Activated CD8-positive, alpha-beta T cell treated with anti-CD3 and anti-CD28 coated beads for 36 hours (primary cell): ENCODE measurements at regions not wholly inside any gene's neighbourhood (a gene's known extent, or its start where the extent isn't known, plus 50 kb on each side); places are given as distances from the start of the nearest gene placed in this dataset.

Source experiments
- ATAC-seq: fragments of 200-7000 bp; cut with Tn5 transposase; one replicate; pipeline ENCODE4 v1.10.0; 2021; ENCODE audit warnings: mild to moderate bottlenecking, moderate library complexity
- CTCF ChIA-PET: fragments of 350-600 bp; sonication (Branson Sonifier 250); formaldehyde crosslinking; loops from one replicate; lab custom pipeline; 2021; ENCODE audit warnings: antibody characterized with exemption; lab: Charles Lee
- POLR2A ChIA-PET: fragments of 350-600 bp; sonication (Branson Sonifier 250); formaldehyde crosslinking; loops from one replicate; lab custom pipeline; 2021; ENCODE audit warnings: antibody characterized with exemption; lab: Charles Lee
- DNase-seq: peaks from one replicate; pipeline ENCODE4 v3.0.0-alpha.2; 2020
- H3K27ac Mint-ChIP-seq: one replicate; pipeline ENCODE4 v1.8.0; 2021; ENCODE audit warnings: mild to moderate bottlenecking, mixed read lengths
- H3K27me3 Mint-ChIP-seq: one replicate; pipeline ENCODE4 v1.8.0; 2021; ENCODE audit warnings: mixed read lengths
- H3K36me3 Mint-ChIP-seq: one replicate; pipeline ENCODE4 v1.8.0; 2021; ENCODE audit warnings: low read depth, mixed read lengths
- H3K4me1 Mint-ChIP-seq: one replicate; pipeline ENCODE4 v1.8.0; 2021; ENCODE audit warnings: low read depth, mixed read lengths
- H3K4me3 Mint-ChIP-seq: one replicate; pipeline ENCODE4 v1.8.0; 2021; ENCODE audit warnings: mild to moderate bottlenecking, moderate library complexity, mixed read lengths
- H3K9me3 Mint-ChIP-seq: one replicate; pipeline ENCODE4 v1.8.0; 2021; ENCODE audit warnings: mixed read lengths
- intact Hi-C: fragments of 100-400 bp; cut with micrococcal nuclease; formaldehyde crosslinking; loops from one replicate; pipeline ENCODE4 v1.10.0; 2022
- TF ChIP-seq, protein P1 (sequence below): fragments of 200-600 bp; IDR thresholded peaks from one replicate; pipeline ENCODE4 v1.8.0; 2022; ENCODE audit warnings: antibody characterized with exemption, mild to moderate bottlenecking

DNA sequence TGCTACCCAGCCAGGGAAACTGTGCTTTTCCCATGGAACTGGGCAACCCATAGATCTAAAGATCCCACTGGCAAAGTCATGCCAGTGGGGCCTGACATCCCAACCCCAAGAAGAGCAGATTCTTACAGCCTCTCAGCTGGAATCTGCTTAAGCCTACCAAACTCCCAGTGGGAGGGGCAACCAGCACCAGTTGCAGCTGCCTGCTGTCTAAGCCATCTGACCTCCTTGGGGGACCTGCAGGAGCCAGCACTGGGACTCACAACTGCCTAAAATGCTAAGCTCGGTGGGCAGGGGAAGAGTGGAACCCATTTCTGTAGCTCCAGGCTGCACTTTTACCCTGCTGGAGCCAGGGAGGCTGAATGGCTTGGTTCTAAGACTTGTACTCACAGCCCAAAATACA lies 770.7 kb upstream of the SLC8A1 start:
- H3K27me3 Mint-ChIP-seq: no peaks in the 10 kb centered on the region
- DNase-seq (no peak), ATAC-seq (no peak)
- no peak overlapping the region for H3K27ac Mint-ChIP-seq
- no peaks in the 10 kb centered on the region for H3K4me1 Mint-ChIP-seq
- POLR2A ChIA-PET: no interaction called here
- no peak overlapping the region for H3K4me3 Mint-ChIP-seq
- no peaks in the 10 kb centered on the region for H3K36me3 Mint-ChIP-seq
- H3K9me3 Mint-ChIP-seq: peaks cover 2% of the 10 kb centered on the region
- TF ChIP-seq, protein P1, sequence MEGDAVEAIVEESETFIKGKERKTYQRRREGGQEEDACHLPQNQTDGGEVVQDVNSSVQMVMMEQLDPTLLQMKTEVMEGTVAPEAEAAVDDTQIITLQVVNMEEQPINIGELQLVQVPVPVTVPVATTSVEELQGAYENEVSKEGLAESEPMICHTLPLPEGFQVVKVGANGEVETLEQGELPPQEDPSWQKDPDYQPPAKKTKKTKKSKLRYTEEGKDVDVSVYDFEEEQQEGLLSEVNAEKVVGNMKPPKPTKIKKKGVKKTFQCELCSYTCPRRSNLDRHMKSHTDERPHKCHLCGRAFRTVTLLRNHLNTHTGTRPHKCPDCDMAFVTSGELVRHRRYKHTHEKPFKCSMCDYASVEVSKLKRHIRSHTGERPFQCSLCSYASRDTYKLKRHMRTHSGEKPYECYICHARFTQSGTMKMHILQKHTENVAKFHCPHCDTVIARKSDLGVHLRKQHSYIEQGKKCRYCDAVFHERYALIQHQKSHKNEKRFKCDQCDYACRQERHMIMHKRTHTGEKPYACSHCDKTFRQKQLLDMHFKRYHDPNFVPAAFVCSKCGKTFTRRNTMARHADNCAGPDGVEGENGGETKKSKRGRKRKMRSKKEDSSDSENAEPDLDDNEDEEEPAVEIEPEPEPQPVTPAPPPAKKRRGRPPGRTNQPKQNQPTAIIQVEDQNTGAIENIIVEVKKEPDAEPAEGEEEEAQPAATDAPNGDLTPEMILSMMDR: no peak
- CTCF ChIA-PET: no interaction called here
- intact Hi-C loops: no loop called here

DNA sequence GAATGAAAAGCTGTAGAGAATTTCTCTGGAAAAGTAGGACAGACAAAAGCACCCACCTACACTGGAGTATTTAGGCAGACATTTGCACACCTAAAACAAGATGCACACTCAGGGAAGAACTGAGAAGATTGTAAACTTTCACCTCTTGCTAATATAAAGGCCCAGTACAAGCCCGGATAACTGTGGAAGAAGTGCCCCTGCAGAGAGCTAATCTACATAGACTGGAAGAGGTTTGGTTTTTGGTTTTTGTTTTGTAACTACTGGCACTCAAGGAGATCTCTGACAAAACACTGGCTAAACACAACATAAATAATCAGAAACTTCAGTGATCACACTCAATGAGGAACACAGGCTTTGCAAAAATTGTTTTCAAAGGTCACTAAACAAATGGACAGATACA lies 782.2 kb upstream of the SLC8A1 start:
- ATAC-seq (no peak), DNase-seq (no peak)
- Mint-ChIP-seq H3K27me3 (no peaks in the 10 kb centered on the region), H3K27ac (no peak overlapping the region), H3K36me3 (no peaks in the 10 kb centered on the region), H3K9me3 (peaks cover 8% of the 10 kb centered on the region), H3K4me3 (no peak overlapping the region), H3K4me1 (no peaks in the 10 kb centered on the region)
- ChIA-PET CTCF (no interaction called here), POLR2A (no interaction called here)
- intact Hi-C loops: no loop called here
- TF ChIP-seq, protein P1: no peak

DNA sequence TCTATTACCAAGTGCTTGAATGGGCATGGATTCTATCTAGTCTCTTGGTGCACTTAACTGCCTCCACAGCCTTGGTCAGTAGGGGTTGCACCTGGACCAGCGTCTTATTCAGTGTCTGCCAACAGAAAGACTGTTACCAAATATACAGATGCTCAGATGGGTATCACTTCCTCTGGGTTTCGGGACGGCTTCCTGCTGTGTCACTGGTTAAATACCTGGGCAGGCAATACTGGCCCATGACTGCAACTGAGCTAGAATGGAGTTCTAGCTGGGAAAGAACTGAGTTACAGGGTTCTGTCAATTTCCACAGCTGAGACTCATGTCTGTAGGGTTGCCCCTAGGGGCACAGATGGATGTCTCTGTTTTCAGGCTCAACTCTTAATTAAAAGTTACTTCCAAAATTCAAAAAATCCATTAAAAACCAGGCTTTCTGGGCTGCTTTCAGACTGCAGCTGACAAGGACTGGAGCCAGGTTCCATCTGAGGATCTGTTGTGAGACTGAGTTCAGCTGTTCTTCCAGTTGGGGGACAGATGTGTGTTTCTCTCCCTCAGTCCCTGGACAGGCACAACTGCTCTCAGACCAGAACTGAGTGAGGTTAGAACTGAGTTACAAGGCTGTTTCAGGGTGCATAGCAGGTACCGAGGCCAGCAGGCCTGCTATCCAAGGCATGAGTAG lies 789.6 kb upstream of the SLC8A1 start:
- H3K27ac Mint-ChIP-seq: no peak overlapping the region
- CTCF ChIA-PET: no interaction called here
- intact Hi-C loops: no loop called here
- H3K36me3 Mint-ChIP-seq: no peaks in the 10 kb centered on the region
- H3K4me1 Mint-ChIP-seq: no peaks in the 10 kb centered on the region
- no peak for ATAC-seq
- DNase-seq: no peak
- H3K9me3 Mint-ChIP-seq: peaks cover 1% of the 10 kb centered on the region
- H3K4me3 Mint-ChIP-seq: no peak overlapping the region
- TF ChIP-seq, protein P1: no peak
- POLR2A ChIA-PET: no interaction called here
- H3K27me3 Mint-ChIP-seq: no peaks in the 10 kb centered on the region

DNA sequence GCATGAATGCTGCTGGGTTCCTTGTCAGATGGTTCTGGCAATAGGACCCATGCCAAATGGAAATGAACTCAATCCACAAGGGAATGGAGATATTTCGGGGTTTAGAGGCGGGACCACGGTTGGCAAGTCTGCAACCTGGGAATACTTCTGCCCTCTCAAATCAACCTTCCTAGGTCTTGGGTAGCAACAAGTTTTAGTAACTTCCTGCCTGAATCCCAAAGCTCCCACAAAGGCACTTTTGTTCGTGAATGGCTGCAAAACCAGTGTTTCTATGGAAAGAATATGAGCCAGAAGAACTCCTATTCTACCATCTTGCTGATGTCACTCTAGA lies 790.1 kb upstream of the SLC8A1 start:
- no peaks in the 10 kb centered on the region for H3K4me1 Mint-ChIP-seq
- peaks cover 1% of the 10 kb centered on the region for H3K9me3 Mint-ChIP-seq
- H3K27me3 Mint-ChIP-seq: no peaks in the 10 kb centered on the region
- TF ChIP-seq, protein P1: no peak
- ATAC-seq (no peak), DNase-seq (no peak)
- no peaks in the 10 kb centered on the region for H3K36me3 Mint-ChIP-seq
- intact Hi-C loops: no loop called here
- CTCF ChIA-PET: no interaction called here
- H3K4me3 Mint-ChIP-seq: no peak overlapping the region
- POLR2A ChIA-PET: no interaction called here
- no peak overlapping the region for H3K27ac Mint-ChIP-seq

DNA sequence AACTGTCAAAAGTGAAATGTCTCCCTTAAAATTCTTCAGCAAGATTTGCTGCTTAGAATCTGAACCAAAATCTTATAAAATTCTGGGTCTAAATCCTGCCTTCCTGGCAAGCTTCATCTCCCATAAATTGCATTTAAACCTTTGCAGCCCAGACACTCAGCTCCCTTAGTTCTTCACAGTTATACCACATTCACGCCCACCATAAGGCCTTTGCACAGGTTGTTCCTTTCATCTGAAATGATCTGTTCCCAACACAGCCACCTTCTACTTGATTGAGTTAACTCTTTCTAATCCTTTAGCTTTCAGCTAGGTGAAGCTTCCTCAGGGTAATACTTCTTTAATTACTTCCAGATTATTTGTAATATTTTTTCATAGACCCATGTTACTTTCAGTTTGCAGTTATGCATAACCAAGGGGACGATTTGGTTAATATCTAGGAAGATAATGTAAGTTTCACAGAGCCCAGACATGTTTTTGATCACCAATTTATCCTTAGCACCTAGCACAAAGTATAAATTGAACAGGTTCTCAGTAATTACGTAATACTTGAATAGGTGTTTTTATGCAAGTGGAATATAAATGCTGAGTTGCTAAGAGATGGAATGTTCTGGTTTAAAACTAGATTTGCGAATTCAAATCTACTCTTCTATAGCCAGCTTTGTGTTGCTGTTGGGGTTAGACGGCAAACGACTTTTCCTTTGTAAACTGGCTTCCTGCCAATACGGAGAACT lies 779.7 kb upstream of the PKDCC start:
- Mint-ChIP-seq H3K27ac (no peak overlapping the region), H3K36me3 (no peaks in the 10 kb centered on the region), H3K27me3 (no peaks in the 10 kb centered on the region), H3K9me3 (peaks cover 2% of the 10 kb centered on the region), H3K4me3 (no peak overlapping the region), H3K4me1 (no peaks in the 10 kb centered on the region)
- ATAC-seq: no peak
- ChIA-PET POLR2A (no interaction called here), CTCF (no interaction called here)
- intact Hi-C loops: no loop called here
- DNase-seq: no peak
- TF ChIP-seq, protein P1: no peak
